ENCODE measurements at regions not wholly inside any gene's neighbourhood (a gene's known extent, or its start where the extent isn't known, plus 50 kb on each side); places are given as distances from the start of the nearest gene placed in this dataset.

DNA sequence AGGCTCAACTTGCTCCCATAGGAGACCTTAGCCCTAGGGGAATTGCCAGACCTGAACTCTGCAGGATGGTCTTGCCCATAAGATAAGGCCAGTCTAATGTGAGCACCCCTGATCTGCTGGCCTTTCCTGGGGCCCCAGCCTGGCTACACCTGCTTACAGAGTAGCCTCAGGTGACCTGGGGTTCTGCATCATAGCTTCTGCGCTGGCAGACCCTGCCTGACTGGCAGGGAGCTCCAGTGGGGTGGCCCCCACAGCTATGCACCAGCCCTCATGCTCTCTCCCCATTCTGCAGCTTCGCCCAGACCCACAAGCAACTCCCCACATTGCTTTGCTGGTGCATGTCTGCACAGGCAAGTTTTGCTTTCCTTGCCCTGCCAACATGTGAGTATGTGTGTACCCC lies 371.3 kb upstream of the CLEC14A start:
- H3K4me3 ChIP-seq (ENCODE audit: low read depth, low read length): no peak overlapping the region
- DNase-seq (ENCODE audit: low read depth): no peak
- TF ChIP-seq, protein P1, sequence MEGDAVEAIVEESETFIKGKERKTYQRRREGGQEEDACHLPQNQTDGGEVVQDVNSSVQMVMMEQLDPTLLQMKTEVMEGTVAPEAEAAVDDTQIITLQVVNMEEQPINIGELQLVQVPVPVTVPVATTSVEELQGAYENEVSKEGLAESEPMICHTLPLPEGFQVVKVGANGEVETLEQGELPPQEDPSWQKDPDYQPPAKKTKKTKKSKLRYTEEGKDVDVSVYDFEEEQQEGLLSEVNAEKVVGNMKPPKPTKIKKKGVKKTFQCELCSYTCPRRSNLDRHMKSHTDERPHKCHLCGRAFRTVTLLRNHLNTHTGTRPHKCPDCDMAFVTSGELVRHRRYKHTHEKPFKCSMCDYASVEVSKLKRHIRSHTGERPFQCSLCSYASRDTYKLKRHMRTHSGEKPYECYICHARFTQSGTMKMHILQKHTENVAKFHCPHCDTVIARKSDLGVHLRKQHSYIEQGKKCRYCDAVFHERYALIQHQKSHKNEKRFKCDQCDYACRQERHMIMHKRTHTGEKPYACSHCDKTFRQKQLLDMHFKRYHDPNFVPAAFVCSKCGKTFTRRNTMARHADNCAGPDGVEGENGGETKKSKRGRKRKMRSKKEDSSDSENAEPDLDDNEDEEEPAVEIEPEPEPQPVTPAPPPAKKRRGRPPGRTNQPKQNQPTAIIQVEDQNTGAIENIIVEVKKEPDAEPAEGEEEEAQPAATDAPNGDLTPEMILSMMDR (IDR thresholded peaks at IDR 0.05; ENCODE audit: insufficient read depth, low read depth, low read length): no peak

DNA sequence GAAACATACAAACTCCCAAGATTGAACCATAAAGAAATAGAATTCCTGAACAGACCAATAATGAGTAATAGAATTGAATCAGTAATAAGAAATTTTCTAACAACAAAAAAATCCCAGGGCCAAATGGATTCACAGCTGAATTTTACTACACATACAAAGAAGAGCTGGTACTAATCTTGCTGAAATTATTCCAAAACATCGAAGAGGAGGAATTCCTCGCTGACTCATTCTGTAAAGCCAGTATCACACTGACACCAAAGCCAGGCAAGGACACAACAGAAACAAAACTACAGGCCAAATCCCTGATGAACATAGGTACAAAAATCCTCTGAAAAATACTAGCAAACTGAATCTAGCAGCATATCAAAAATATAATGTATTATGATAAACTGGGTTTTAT lies 367.8 kb upstream of the CLEC14A start:
- DNase-seq (ENCODE audit: low read depth): peak; percentile 14
- H3K4me3 ChIP-seq (ENCODE audit: low read depth, low read length): no peak overlapping the region
- TF ChIP-seq, protein P1 (IDR thresholded peaks at IDR 0.05; ENCODE audit: insufficient read depth, low read depth, low read length): no peak

DNA sequence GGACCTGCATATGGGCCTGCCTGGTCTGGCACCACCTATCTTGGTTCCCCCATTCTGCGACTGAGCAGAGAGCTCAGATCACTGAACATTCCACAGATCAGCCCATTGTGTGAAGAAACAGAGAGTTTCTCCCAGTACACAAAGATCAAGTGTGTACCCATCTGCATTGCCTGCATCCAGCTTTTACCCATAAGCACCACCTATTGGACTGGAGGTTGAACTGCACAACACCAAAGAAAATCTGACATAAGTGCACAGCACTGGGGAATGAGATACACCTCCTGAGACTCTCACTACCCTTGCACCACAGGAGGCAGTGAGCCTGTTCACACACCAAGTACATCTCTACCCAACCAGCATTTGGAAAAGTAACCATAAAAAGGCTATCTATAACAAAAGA lies 362.6 kb upstream of the CLEC14A start:
- no peak overlapping the region for H3K4me3 ChIP-seq (ENCODE audit: low read depth, low read length)
- DNase-seq (ENCODE audit: low read depth): no peak
- TF ChIP-seq, protein P1 (IDR thresholded peaks at IDR 0.05; ENCODE audit: insufficient read depth, low read depth, low read length): no peak

DNA sequence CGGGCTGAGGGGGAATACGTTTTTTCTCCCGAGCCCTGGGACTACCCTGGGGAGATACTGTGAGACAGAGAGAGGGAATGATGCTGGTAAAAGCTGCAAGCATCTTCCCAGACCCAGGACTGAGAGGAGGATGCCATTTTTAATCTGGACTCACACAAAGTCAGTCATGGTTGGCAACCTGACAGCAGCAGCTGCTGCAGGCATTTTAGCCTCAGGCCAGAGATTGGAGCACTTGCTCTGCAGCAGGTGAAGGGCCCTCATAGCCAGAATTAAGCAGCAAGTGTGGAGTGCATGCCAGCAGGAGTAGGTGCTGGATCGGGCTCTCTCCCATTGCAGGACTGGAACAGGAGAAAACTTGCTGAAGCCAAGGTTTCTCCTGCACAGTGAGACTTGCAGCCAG lies 361.1 kb upstream of the CLEC14A start:
- no peak overlapping the region for H3K4me3 ChIP-seq (ENCODE audit: low read depth, low read length)
- no peak for DNase-seq (ENCODE audit: low read depth)

GRCh38 chr14:38611928-38612327 lies 356.0 kb upstream of the CLEC14A start:
- no peak for DNase-seq (ENCODE audit: low read depth)
- TF ChIP-seq, protein P1 (IDR thresholded peaks at IDR 0.05; ENCODE audit: insufficient read depth, low read depth, low read length): no peak
- H3K4me3 ChIP-seq (ENCODE audit: low read depth, low read length): no peak overlapping the region

More for the DNA sequence above, 361.1 kb upstream of the CLEC14A start:
- TF ChIP-seq, protein P1 (IDR thresholded peaks at IDR 0.05; ENCODE audit: insufficient read depth, low read depth, low read length): no peak

DNA sequence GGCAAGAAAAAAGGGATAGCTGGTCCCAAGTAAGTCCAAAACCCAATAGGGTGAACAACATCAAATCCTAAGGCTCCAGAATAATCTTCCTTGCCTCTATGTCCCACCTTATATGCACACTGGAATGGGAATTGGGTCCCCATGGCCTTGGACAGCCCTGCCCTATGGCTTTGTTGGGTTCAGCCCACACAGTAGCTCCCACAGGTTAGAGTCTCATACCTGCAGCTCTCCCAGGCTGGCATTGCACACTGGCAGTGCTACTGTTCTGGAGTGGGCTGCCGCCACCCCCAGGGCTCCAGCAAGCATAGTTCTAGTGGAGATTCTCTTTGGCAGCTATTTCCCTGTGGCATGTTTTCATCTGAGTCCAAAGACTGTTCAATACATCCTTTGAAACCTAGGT lies 352.4 kb upstream of the CLEC14A start:
- H3K4me3 ChIP-seq (ENCODE audit: low read depth, low read length): no peak overlapping the region
- DNase-seq (ENCODE audit: low read depth): no peak
- TF ChIP-seq, protein P1 (IDR thresholded peaks at IDR 0.05; ENCODE audit: insufficient read depth, low read depth, low read length): no peak
